ENCODE measurements at regions not wholly inside any gene's neighbourhood (a gene's known extent, or its start where the extent isn't known, plus 50 kb on each side); places are given as distances from the start of the nearest gene placed in this dataset.

- no peak for TF ChIP-seq CTCF (IDR thresholded peaks at IDR 0.05)
- no peak for TF ChIP-seq POLR2A (IDR thresholded peaks at IDR 0.05)
Measured at GRCh38 chr12:131575371-131575770, 135.5 kb upstream of the SFSWAP start.
